HG03558 (cell line): ENCODE measurements at regions not wholly inside any gene's neighbourhood (a gene's known extent, or its start where the extent isn't known, plus 50 kb on each side); places are given as distances from the start of the nearest gene placed in this dataset.

ENCODE experiments used
- ATAC-seq: cut with Tn5 transposase; IDR thresholded peaks from one replicate; pipeline ENCODE4 v1.9.1; 2021; ENCODE audit warnings: moderate number of reproducible peaks; ENCODE audit not compliant: unreplicated experiment; ENCODE audit errors: extremely low read depth

DNA sequence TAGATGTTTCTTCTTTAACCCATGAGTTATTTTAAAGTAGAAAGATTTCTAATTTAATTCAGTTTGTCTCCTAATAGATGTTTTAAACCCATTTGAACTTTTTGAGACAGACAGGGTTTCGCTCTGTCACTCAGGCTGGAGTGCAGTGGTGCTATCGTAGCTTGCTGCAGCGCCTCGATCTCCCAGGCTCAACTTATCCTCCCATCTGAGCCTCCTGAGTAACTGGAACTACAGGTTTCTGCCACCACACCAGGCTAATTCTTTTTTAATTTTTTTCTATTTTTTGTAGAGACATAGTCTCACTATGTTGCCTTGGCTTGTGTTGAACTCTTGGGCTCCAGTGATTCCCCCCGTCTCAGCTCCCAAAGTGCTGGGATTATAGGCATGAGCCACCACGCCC is 53.0 kb upstream of the RAB18 start:
- no peak for ATAC-seq

DNA sequence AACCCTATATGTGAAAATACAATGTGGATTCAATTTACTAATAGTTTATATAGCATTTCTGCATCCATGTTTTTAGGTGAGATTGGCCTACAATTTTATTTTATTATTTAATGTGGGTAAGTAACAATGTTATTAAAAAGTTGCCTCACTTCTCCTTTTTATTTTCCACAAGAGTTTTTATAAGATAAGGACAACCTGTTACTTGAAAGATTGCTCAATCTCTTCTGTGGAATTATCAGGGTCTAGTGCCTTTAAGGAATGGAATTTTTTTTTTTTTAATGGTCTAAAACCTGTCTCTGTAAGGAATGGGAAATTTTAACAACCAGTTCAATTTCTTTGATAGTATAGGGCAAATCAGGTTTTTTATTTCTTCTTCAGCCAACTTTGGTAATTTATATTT is 53.9 kb upstream of the RAB18 start:
- ATAC-seq: no peak

DNA sequence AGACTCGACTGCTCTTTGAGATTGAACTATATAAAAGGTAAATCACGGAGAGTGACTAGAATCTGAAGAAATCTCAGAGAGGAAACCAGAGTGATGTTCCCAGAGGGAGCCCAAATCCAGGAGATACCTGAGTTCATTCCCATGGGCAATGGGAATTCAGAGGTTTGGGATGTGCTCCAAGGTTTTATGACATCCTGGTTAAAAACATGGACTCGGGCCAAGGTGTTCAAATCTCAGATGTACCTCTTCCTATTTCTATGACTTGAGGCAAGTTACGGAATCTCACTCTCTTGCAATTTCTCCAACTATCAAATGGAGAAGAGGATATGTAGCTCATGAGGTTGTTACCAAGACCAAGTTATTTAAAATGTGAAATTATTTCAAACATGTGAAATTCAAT is 54.5 kb upstream of the RAB18 start:
- ATAC-seq: no peak

DNA sequence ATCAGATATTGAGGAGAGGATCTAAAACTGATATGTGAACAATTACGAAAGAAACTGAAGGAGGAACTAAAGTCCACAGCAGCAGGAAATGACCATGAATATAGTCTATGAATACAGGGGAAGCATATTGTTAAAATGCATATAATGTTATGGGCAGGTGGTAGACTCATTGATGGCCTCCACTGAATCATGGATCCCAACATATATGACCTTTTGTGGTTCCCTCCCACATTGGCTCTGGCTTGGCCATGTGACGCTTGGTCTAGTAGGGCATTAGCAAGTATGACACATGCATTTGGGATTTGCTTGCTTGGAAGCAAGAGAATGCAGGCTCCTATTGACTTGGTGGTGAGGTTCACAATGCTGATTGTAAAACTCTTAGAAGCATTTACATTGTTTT is 55.2 kb upstream of the RAB18 start:
- no peak for ATAC-seq

DNA sequence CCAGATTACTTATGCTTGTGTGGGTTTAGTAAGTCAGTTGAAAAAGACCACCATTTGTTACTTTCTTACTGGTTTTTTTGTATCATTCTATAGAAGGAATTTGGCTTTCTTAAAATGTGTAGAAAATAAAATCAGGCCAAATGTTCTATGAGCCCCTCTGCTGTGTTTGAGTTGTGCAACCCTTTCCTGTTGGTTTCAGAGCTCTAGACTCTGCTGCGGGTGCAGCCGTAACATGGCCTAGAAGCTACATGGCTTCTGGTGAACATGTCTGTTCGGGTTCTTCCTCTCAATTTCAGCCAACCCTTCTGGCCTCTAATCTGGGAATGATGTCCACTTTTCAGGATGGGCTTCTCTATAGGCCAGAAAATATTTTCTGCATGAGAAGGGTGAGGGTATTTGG is 56.6 kb upstream of the RAB18 start:
- no peak for ATAC-seq

DNA sequence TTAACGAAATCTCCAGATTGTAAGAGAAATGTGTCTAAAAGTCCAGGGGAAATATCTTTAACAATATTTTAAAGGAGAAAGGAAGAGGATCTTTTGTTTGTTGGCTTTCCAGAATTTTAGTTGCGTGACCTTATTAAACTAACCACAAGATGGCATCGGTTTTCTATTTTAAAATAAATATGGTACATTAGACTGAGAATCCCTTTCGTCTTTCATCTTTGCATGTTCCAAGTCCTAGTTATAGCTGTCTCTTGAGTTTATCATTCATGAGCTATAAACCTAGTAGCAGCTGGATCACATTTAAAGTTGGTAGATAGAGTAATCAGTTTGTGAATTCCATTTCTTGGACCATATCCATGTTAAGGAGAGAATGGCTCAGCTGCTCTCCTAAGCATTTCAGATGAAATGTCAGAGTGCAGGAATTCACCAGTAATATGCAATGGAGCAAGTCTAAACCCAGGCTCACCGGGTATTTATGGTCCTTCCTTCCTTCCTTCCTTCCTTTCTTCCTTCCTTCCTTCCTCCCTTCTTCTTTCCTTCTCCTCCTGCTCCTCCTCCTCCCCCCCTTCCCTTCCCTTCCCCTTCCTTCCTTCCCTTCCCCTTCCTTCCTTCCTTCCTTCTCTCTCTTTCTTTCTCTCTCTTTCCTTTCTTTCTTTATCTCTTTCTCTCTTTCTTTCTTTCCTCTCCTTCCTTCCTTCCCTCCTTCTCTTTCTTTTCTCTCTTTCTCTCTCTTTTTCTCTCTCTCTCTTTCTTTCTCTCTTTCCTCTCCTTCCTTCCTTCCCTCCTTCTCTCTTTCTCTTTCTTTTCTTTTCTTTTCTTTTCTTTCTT is 57.8 kb upstream of the RAB18 start:
- ATAC-seq: no peak

DNA sequence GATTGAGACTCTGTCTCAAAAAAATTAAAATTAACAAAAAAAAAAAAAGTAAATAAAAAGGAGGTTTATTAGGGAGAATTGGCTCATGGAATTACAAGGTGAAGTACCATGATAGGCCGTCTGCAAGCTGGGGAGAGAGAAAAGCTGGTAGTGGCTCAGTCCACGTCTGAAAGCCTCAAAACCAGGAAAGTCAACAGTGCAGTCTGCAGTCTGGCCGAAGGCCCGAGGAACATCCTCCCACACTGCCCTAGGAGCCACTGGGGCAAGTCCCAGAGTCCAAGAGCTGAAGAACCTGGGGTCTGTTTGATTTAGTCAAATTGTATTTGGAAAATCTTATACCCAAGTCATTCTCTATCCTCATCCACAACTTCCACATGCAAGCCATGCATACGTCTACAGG is 59.0 kb upstream of the RAB18 start:
- no peak for ATAC-seq

DNA sequence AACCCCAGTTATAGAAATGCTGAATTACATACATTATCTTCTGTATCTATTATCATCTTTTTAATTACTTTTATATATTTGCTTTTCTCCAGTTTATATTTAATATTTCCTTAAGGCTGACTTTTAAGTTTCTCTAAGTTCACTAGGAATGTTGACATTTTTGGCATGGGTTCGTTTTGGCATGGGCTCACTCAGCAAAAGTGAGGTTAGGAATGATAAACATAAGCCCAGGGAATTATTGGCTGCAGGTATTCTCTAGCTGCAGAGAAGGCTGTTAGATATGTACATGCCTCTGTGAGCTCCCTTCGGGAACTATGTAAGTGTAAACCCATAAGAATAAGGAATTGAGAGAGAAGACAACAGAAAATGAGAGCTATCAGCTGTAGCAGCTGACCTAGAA is 63.6 kb upstream of the RAB18 start:
- ATAC-seq: no peak

DNA sequence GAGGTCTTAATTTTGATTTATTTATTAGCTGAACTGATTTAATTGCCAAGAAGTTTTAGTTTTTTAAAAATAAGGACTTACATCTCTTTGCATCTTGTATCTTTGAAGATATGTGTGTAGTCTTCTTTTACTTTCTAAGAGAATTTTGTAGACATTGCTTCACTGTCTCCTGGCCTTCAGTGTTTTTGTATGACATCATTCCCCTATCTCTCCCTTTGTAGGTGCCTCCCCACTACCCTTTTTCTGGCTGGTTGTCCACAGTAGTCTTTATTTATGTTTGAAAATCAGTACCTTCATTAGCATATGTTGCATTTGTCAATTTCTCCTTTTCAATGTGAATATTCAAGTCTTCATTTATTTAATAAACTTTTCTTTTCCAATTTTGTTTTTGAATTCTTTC is 64.1 kb upstream of the RAB18 start:
- no peak for ATAC-seq

DNA sequence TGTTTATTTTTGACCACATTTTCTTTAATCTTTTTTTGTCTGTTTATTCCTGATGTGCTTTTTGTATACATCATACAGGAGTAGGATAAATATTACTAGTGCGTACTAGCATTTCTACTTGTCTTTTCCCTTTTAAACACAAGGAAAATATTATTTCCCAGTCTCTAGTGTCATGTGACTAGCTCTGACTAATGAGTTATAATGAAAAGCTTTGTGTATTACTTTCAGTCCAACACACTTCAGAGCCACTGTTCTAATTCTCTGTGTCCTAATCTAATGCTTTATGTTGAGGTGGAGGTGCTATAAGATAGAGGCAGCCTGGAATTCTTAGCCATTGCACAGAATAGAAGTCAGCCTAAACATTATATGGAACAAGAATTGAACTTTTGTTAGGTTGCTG is 65.0 kb upstream of the RAB18 start:
- ATAC-seq: no peak

DNA sequence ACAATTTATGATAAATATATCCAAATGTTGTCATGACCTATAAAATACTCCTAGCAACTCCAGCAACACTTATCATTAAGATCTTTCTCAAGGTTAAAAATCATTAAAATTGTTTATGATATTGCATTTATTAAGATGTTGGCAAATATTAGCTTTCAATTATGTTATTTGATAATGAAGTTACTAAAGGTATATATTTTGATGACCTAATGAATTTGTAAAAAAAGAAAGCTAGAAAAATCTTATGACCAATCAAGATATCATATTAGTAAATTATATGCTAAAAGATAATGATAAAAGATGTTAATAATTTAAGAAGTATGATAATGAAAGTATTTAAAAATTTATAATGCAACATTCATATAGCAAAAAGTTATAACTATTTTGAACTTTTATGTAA is 66.3 kb upstream of the RAB18 start:
- no peak for ATAC-seq

DNA sequence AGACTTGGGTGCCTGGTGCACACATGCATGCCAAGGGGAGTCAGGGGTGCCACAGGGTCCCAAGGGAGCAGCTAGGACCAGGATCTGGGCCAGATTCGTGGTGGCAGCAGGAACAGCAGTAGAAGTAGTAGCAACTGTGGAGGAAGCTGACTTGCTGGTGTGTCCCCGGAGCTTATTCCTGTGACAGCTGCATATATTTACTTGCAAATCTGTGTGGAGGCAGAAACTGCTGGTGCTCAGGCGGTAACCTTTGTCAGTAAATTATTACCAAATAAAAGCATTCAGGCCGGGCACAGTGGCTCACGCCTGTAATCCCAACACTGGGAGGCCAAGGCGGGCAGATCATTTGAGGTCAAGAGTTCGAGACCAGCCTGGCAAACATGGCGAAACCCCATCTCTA is 67.4 kb upstream of the RAB18 start:
- ATAC-seq: no peak

DNA sequence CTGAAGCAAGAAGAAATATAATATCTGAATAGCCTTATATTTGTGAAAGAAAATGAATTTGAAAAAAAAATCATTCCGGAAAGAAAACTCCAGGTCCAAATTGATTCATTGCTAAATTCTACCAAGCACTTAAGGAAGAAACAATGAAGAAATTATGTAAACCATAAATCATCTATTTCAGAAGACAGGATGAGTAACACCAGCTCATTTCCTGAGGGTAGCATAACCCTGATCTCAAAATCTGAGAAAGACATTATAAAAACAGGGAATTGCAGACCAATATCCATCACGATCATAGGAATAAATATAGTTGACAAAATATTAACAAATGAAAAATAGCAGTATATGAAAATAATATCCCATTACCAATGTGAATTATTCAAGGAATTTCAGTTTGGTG is 70.1 kb upstream of the RAB18 start:
- no peak for ATAC-seq

DNA sequence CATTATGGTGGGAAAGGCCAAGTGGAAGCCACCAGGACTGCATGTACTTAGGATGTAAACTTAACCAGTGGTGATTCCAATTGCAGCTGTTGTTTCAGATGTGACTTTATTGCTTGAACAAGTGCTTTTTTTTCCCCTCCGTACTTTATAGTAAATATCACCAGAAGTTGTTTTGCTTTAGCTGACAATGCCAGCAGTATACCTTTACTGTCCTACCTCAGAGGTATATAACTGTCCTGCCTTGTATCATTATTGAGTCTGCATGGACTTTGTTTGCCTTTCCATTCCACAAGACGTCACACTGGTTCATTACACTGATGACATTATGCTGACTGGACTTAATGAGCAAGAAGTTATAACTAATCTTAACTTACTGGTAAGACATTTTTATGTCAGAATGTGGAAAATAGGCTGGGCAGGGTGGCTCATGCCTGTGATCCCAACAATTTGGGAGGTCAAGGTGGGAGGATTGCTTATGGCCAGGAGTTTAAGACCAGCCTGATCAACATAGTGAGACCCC is 77.1 kb upstream of the RAB18 start:
- no peak for ATAC-seq

DNA sequence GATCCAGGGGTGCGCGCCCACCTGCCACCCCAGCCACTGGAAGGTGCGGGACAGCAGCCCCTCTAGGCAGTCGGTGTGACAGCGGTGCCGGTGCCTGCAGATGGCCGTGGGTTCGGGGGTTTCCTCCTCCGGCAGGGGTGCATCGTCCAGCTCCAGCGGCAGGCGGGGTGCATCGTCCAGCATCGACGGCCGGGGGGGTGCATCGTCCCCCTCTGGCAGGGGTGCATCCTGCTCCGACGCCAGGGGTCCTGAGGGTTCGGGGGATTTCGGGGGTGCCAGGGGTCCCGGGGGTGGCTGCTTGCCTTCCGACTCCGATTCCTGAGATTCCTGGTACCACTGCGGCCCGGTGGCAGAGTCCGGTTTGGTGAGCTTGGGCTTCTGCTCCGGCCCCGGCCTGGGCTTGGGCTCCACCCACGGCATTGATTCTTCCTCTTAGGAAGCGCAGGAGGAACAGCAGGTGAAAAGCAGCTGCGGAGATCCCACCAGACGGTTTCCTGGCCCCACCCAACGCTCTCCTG is 90.2 kb upstream of the RAB18 start:
- no peak for ATAC-seq

DNA sequence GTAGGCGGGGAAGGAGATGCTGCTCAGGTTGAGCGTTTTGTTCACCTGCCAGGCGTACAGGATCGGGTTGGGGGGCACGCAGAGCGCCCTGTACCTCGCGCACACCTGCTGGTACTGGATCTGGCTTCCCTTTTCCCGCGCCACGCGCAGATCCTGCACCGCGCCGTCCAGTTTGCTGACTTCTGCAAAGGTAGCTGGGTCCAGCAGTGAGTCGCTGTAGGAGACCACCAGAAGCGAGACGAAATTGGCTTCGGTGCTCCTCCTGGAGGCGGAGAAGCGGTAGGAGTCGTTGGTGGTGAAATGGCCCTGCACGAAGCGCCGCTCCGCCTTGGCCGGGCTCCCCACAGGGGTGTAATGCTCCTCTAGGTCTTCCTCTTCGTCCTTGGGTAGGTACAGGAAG is 90.7 kb upstream of the RAB18 start:
- no peak for ATAC-seq

DNA sequence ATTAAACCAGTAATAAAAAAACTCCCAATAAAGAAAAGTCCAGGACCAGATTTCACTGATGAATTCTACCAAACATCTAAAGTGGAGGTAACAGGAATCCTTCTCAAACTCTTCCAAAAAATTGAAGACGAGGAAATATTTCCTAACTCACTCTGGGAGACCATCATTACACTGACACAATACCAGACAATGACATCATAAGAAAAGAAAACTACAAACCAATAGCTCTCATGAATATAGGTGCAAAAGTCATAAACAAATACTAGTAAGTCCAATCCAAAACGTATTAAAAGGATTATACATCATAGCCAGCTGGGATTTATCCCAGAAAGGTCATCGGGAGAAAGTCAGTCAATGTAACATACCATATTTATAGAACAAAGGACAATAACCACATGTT is 94.0 kb upstream of the RAB18 start:
- ATAC-seq: no peak

DNA sequence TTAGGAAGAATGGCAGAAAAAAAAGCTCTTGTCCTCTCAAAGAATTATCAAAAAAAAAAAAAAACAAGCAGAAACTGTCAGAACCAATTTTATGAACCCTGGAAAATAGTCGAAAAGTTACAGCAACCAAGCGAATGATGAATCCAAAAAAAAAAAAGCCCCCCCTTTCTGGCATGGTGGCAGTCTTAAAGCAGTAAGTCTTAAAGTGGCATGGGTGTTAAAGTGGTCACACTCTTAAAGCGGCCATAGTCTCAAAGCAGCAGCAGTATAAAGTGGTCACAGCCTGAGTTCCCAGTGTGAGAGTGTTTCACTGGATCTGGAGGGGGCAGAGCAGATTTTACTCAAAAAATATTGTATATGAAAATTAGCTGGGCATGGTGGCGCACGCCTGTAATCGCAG is 96.8 kb upstream of the RAB18 start:
- ATAC-seq: no peak

DNA sequence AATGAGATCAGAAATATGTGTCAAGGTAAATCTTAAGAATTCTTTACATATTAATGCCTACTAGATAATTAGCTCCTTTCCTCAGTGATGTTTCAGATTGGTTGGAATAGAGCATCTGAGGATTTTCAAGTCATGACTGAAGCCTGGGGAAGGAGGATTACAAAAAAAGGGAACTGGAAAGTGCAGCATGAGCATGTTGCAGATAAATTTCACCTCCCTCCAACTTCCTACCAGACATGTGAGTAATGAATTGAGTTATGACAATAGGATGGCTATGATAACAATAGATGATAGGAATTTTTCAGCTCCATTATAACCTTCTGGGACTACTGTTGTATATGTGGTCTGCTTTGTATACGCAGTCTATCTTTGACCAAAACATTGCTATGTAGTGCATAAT is 104.2 kb upstream of the RAB18 start:
- no peak for ATAC-seq

DNA sequence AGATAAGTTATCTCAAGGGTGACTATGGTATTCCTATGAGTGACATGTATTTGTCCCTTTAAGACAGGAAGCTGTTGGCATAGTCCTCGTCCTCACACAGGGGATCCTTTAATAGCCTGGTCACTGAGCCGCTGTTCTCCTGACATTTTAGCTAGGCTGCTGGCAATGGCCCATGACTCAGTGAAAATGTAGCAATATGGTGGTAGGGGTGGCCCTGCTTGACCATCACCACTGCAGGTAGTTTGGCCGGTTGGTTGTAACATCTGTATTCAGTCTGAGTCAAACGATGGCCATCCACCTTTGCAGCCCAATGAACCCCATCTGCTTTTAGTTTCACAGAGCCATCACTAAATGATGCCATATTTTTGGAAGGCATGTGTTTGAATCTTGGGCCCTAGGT is 110.1 kb upstream of the RAB18 start:
- no peak for ATAC-seq

DNA sequence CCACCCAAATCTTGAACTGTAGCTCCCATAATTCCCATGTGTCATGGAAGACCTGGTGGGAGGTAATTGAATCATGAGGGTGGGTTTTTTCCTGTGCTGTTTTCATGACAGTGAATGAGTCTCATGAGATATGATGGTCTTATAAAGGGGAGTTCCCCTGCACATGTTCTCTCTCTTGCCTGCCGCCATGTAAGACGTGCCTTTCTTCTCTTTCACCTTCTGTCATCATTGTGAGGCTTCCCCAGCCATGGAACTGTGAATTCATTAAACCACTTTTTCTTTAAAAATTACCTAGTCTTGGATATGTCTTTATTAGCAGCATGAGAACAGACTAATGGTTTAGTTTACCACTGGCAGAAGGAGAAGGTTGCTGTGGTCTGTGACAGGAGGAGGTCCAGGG is 111.5 kb upstream of the RAB18 start:
- ATAC-seq: no peak

DNA sequence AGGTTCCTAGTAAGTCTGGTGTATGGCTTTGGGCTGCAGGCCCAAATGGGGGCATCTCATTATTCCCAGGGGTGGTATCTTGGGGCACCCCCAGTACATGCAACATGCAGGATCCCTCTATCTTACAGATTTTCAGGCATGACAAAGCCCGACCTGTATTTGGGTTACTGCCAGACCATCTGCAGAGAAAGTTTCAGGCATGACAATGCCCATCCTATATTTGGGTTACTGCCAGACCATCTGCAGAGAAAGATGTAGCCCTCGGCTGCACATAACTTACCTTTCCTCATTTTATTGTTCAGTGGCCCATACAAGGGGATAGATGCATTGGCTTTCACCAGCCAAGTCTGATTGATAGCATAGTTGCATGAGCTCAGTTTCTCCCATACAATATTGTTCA is 112.2 kb upstream of the RAB18 start:
- no peak for ATAC-seq
